OCI-LY7 (cell line): ENCODE measurements at regions not wholly inside any gene's neighbourhood (a gene's known extent, or its start where the extent isn't known, plus 50 kb on each side); places are given as distances from the start of the nearest gene placed in this dataset.

Source experiments
- CTCF ChIP-seq: fragments of 200-600 bp; sonication (generic); conservative IDR thresholded peaks from 2 replicates; pipeline ENCODE4 v1.5.1; 2014; ENCODE audit warnings: mild to moderate bottlenecking, antibody characterized with exemption, low read length, moderate library complexity, mixed read lengths
- EZH2phosphoT487 ChIP-seq: fragments of 200-600 bp; sonication (generic); IDR thresholded peaks from 2 replicates; pipeline ENCODE4 v1.6.1; 2018; ENCODE audit warnings: low read depth, borderline replicate concordance, mild to moderate bottlenecking, mixed run types, antibody characterized with exemption, low read length, moderate library complexity, mixed read lengths

- no peak for TF ChIP-seq CTCF
- TF ChIP-seq EZH2phosphoT487 = no peak
These were observed 286.0 kb upstream of the TGFBR2 start for GRCh38 chr3:30320392-30320791.
